ENCODE measurements at regions not wholly inside any gene's neighbourhood (a gene's known extent, or its start where the extent isn't known, plus 50 kb on each side); places are given as distances from the start of the nearest gene placed in this dataset.

- Histone ChIP-seq H3K4me3 (ENCODE audit: low read depth, low read length) (no peak overlapping the region), H3K27me3 (ENCODE audit: control insufficient read depth, insufficient read depth, low read length) (no peaks in the 10 kb centered on the region), H3K27ac (ENCODE audit: insufficient read depth, low read length, poor library complexity, severe bottlenecking) (no peak overlapping the region), H3K4me1 (ENCODE audit: control insufficient read depth, insufficient read depth, low read length, poor library complexity, severe bottlenecking) (no peaks in the 10 kb centered on the region), H3K9me3 (ENCODE audit: control insufficient read depth in 2 of 2, low read length in 2 of 2) (no peaks in the 10 kb centered on the region), H3K36me3 (ENCODE audit: control insufficient read depth, insufficient read depth, low read length) (no peaks in the 10 kb centered on the region)
- no peak for DNase-seq
- no peaks in the 10 kb centered on the region for H3K36me3 Mint-ChIP-seq
- no peak overlapping the region for H3K4me3 Mint-ChIP-seq
- ATAC-seq (ENCODE audit: low read depth in 2 of 2): no peak
- H3K27me3 Mint-ChIP-seq: peaks cover 18% of the 10 kb centered on the region
- no peaks in the 10 kb centered on the region for H3K9me3 Mint-ChIP-seq
- H3K27ac Mint-ChIP-seq: no peak overlapping the region
- H3K4me1 Mint-ChIP-seq: no peaks in the 10 kb centered on the region
Observed at GRCh38 chr1:34655875-34656240, 99.0 kb upstream of the GJB5 start.

- Mint-ChIP-seq H3K27me3 (peaks cover 20% of the 10 kb centered on the region), H3K4me1 (no peaks in the 10 kb centered on the region), H3K27ac (no peak overlapping the region), H3K4me3 (no peak overlapping the region), H3K9me3 (no peaks in the 10 kb centered on the region), H3K36me3 (no peaks in the 10 kb centered on the region)
- Histone ChIP-seq H3K9me3 (ENCODE audit: control insufficient read depth in 2 of 2, low read length in 2 of 2) (no peaks in the 10 kb centered on the region), H3K36me3 (ENCODE audit: control insufficient read depth, insufficient read depth, low read length) (no peaks in the 10 kb centered on the region), H3K4me1 (ENCODE audit: control insufficient read depth, insufficient read depth, low read length, poor library complexity, severe bottlenecking) (no peaks in the 10 kb centered on the region), H3K27me3 (ENCODE audit: control insufficient read depth, insufficient read depth, low read length) (no peaks in the 10 kb centered on the region), H3K27ac (ENCODE audit: insufficient read depth, low read length, poor library complexity, severe bottlenecking) (no peak overlapping the region), H3K4me3 (ENCODE audit: low read depth, low read length) (no peak overlapping the region)
- no peak for ATAC-seq (ENCODE audit: low read depth in 2 of 2)
- DNase-seq: no peak
Observed at GRCh38 chr1:34656299-34656698, 98.5 kb upstream of the GJB5 start.

GRCh38 chr1:34656731-34657130 is 98.1 kb upstream of the GJB5 start:
- Mint-ChIP-seq H3K9me3 (no peaks in the 10 kb centered on the region), H3K36me3 (no peaks in the 10 kb centered on the region), H3K27ac (no peak overlapping the region), H3K27me3 (peaks cover 20% of the 10 kb centered on the region), H3K4me1 (no peaks in the 10 kb centered on the region), H3K4me3 (no peak overlapping the region)
- H3K4me1 ChIP-seq (ENCODE audit: control insufficient read depth, insufficient read depth, low read length, poor library complexity, severe bottlenecking): no peaks in the 10 kb centered on the region
- DNase-seq: no peak
- H3K4me3 ChIP-seq (ENCODE audit: low read depth, low read length): no peak overlapping the region
- ATAC-seq (ENCODE audit: low read depth in 2 of 2): no peak
- H3K9me3 ChIP-seq (ENCODE audit: control insufficient read depth in 2 of 2, low read length in 2 of 2): no peaks in the 10 kb centered on the region
- H3K36me3 ChIP-seq (ENCODE audit: control insufficient read depth, insufficient read depth, low read length): no peaks in the 10 kb centered on the region
- H3K27ac ChIP-seq (ENCODE audit: insufficient read depth, low read length, poor library complexity, severe bottlenecking): no peak overlapping the region
- H3K27me3 ChIP-seq (ENCODE audit: control insufficient read depth, insufficient read depth, low read length): no peaks in the 10 kb centered on the region

- H3K27ac Mint-ChIP-seq: no peak overlapping the region
- ATAC-seq (ENCODE audit: low read depth in 2 of 2): no peak
- Histone ChIP-seq H3K27me3 (ENCODE audit: control insufficient read depth, insufficient read depth, low read length) (no peaks in the 10 kb centered on the region), H3K4me3 (ENCODE audit: low read depth, low read length) (no peak overlapping the region), H3K9me3 (ENCODE audit: control insufficient read depth in 2 of 2, low read length in 2 of 2) (no peaks in the 10 kb centered on the region), H3K4me1 (ENCODE audit: control insufficient read depth, insufficient read depth, low read length, poor library complexity, severe bottlenecking) (no peaks in the 10 kb centered on the region), H3K36me3 (ENCODE audit: control insufficient read depth, insufficient read depth, low read length) (no peaks in the 10 kb centered on the region), H3K27ac (ENCODE audit: insufficient read depth, low read length, poor library complexity, severe bottlenecking) (no peak overlapping the region)
- no peaks in the 10 kb centered on the region for H3K9me3 Mint-ChIP-seq
- no peak overlapping the region for H3K4me3 Mint-ChIP-seq
- DNase-seq: no peak
- H3K36me3 Mint-ChIP-seq: no peaks in the 10 kb centered on the region
- peaks cover 20% of the 10 kb centered on the region for H3K27me3 Mint-ChIP-seq
- H3K4me1 Mint-ChIP-seq: no peaks in the 10 kb centered on the region
Observed at GRCh38 chr1:34657266-34657665, 97.6 kb upstream of the GJB5 start.

- no peak overlapping the region for H3K4me3 Mint-ChIP-seq
- H3K9me3 ChIP-seq (ENCODE audit: control insufficient read depth in 2 of 2, low read length in 2 of 2): no peaks in the 10 kb centered on the region
- peaks cover 20% of the 10 kb centered on the region for H3K27me3 Mint-ChIP-seq
- no peaks in the 10 kb centered on the region for H3K36me3 ChIP-seq (ENCODE audit: control insufficient read depth, insufficient read depth, low read length)
- no peaks in the 10 kb centered on the region for H3K27me3 ChIP-seq (ENCODE audit: control insufficient read depth, insufficient read depth, low read length)
- DNase-seq (no peak), ATAC-seq (ENCODE audit: low read depth in 2 of 2) (no peak)
- H3K4me1 ChIP-seq (ENCODE audit: control insufficient read depth, insufficient read depth, low read length, poor library complexity, severe bottlenecking): no peaks in the 10 kb centered on the region
- H3K9me3 Mint-ChIP-seq: no peaks in the 10 kb centered on the region
- H3K4me1 Mint-ChIP-seq: no peaks in the 10 kb centered on the region
- H3K27ac ChIP-seq (ENCODE audit: insufficient read depth, low read length, poor library complexity, severe bottlenecking): no peak overlapping the region
- no peaks in the 10 kb centered on the region for H3K36me3 Mint-ChIP-seq
- H3K4me3 ChIP-seq (ENCODE audit: low read depth, low read length): no peak overlapping the region
- no peak overlapping the region for H3K27ac Mint-ChIP-seq
Observed at GRCh38 chr1:34657849-34658248, 97.0 kb upstream of the GJB5 start.

GRCh38 chr1:34663031-34663430 is 91.8 kb upstream of the GJB5 start:
- ATAC-seq (ENCODE audit: low read depth in 2 of 2) (no peak), DNase-seq (no peak)
- Histone ChIP-seq H3K27me3 (ENCODE audit: control insufficient read depth, insufficient read depth, low read length) (peaks cover 3% of the 10 kb centered on the region), H3K9me3 (ENCODE audit: control insufficient read depth in 2 of 2, low read length in 2 of 2) (no peaks in the 10 kb centered on the region), H3K4me1 (ENCODE audit: control insufficient read depth, insufficient read depth, low read length, poor library complexity, severe bottlenecking) (no peaks in the 10 kb centered on the region), H3K4me3 (ENCODE audit: low read depth, low read length) (no peak overlapping the region), H3K36me3 (ENCODE audit: control insufficient read depth, insufficient read depth, low read length) (no peaks in the 10 kb centered on the region), H3K27ac (ENCODE audit: insufficient read depth, low read length, poor library complexity, severe bottlenecking) (no peak overlapping the region)
- Mint-ChIP-seq H3K27ac (no peak overlapping the region), H3K27me3 (peaks cover 16% of the 10 kb centered on the region), H3K9me3 (no peaks in the 10 kb centered on the region), H3K36me3 (no peaks in the 10 kb centered on the region), H3K4me1 (no peaks in the 10 kb centered on the region), H3K4me3 (no peak overlapping the region)

GRCh38 chr1:34668063-34668462 is 86.8 kb upstream of the GJB5 start:
- no peak overlapping the region for H3K27ac ChIP-seq (ENCODE audit: insufficient read depth, low read length, poor library complexity, severe bottlenecking)
- Mint-ChIP-seq H3K9me3 (peaks cover 0 to 6% (median 4%) of the 10 kb centered on the region in 7 donors), H3K4me3 (no peak overlapping the region), H3K36me3 (no peaks in the 10 kb centered on the region), H3K27ac (no peak overlapping the region), H3K27me3 (peaks cover 12% of the 10 kb centered on the region), H3K4me1 (no peaks in the 10 kb centered on the region)
- no peaks in the 10 kb centered on the region for H3K36me3 ChIP-seq (ENCODE audit: control insufficient read depth, insufficient read depth, low read length)
- ATAC-seq (ENCODE audit: low read depth in 2 of 2) (no peak), DNase-seq (no peak)
- H3K4me1 ChIP-seq (ENCODE audit: control insufficient read depth, insufficient read depth, low read length, poor library complexity, severe bottlenecking): no peaks in the 10 kb centered on the region
- H3K9me3 ChIP-seq (ENCODE audit: control insufficient read depth in 2 of 2, low read length in 2 of 2): no peaks in the 10 kb centered on the region
- peaks cover 5% of the 10 kb centered on the region for H3K27me3 ChIP-seq (ENCODE audit: control insufficient read depth, insufficient read depth, low read length)
- H3K4me3 ChIP-seq (ENCODE audit: low read depth, low read length): no peak overlapping the region

- Histone ChIP-seq H3K4me3 (ENCODE audit: low read depth, low read length) (no peak overlapping the region), H3K4me1 (ENCODE audit: control insufficient read depth, insufficient read depth, low read length, poor library complexity, severe bottlenecking) (no peaks in the 10 kb centered on the region), H3K27ac (ENCODE audit: insufficient read depth, low read length, poor library complexity, severe bottlenecking) (no peak overlapping the region), H3K27me3 (ENCODE audit: control insufficient read depth, insufficient read depth, low read length) (peaks cover 2% of the 10 kb centered on the region), H3K9me3 (ENCODE audit: control insufficient read depth in 2 of 2, low read length in 2 of 2) (no peaks in the 10 kb centered on the region), H3K36me3 (ENCODE audit: control insufficient read depth, insufficient read depth, low read length) (no peaks in the 10 kb centered on the region)
- no peak for ATAC-seq (ENCODE audit: low read depth in 2 of 2)
- Mint-ChIP-seq H3K27ac (no peak overlapping the region), H3K4me1 (no peaks in the 10 kb centered on the region), H3K4me3 (no peak overlapping the region), H3K9me3 (peaks cover 0 to 6% (median 4%) of the 10 kb centered on the region in 7 donors), H3K36me3 (no peaks in the 10 kb centered on the region), H3K27me3 (peaks cover 10% of the 10 kb centered on the region)
- no peak for DNase-seq
Observed at GRCh38 chr1:34670982-34671381, 83.9 kb upstream of the GJB5 start.
